ENCODE measurements at regions not wholly inside any gene's neighbourhood (a gene's known extent, or its start where the extent isn't known, plus 50 kb on each side); places are given as distances from the start of the nearest gene placed in this dataset.

DNA sequence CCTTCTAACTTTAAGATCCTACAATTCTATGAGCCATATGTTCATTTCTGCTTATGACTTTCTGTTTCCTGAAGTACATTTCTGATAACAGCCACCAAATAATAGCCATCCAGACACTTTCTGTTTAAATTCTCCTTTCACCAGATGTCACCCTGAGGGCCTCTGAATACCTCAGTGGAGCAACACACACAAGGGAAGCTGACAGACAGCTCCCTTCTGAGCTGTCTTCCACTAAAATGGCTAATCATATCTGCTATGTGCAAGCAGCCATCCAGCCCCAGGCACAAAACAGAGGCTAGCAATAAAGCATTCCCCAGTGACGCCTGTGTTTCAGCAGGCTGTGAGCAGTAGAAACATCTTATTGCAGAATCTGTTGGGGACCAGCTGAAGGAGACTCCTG is 666.6 kb upstream of the UBE2E2 start:
- TF ChIP-seq POLR2A (IDR thresholded peaks at IDR 0.05; ENCODE audit: borderline replicate concordance, extremely low read depth, insufficient read depth, insufficient read length) (no peak), EZH2phosphoT487 (IDR thresholded peaks at IDR 0.05; ENCODE audit: borderline replicate concordance) (no peak), SRF (IDR thresholded peaks at IDR 0.05; ENCODE audit: low read depth) (no peak), CBX3 (IDR thresholded peaks at IDR 0.05; ENCODE audit: low read depth) (no peak), ATF3 (IDR thresholded peaks at IDR 0.05) (no peak), TCF7L2 (IDR thresholded peaks at IDR 0.05; ENCODE audit: borderline replicate concordance, extremely low read depth, insufficient read depth, insufficient read length) (no peak), EZH2 (IDR thresholded peaks at IDR 0.05) (no peak), JUND (IDR thresholded peaks at IDR 0.05) (no peak), EGR1 (IDR thresholded peaks at IDR 0.05; ENCODE audit: low read depth) (no peak), FOSL1 (IDR thresholded peaks at IDR 0.05; ENCODE audit: low read depth) (no peak), SP1 (IDR thresholded peaks at IDR 0.05; ENCODE audit: low read depth) (no peak)
- TF ChIP-seq, protein P1, sequence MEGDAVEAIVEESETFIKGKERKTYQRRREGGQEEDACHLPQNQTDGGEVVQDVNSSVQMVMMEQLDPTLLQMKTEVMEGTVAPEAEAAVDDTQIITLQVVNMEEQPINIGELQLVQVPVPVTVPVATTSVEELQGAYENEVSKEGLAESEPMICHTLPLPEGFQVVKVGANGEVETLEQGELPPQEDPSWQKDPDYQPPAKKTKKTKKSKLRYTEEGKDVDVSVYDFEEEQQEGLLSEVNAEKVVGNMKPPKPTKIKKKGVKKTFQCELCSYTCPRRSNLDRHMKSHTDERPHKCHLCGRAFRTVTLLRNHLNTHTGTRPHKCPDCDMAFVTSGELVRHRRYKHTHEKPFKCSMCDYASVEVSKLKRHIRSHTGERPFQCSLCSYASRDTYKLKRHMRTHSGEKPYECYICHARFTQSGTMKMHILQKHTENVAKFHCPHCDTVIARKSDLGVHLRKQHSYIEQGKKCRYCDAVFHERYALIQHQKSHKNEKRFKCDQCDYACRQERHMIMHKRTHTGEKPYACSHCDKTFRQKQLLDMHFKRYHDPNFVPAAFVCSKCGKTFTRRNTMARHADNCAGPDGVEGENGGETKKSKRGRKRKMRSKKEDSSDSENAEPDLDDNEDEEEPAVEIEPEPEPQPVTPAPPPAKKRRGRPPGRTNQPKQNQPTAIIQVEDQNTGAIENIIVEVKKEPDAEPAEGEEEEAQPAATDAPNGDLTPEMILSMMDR (IDR thresholded peaks at IDR 0.05 in 2 of 3, conservative IDR thresholded peaks at IDR 0.05 in 1 of 3; ENCODE audit: borderline replicate concordance in 1 of 3, insufficient read depth in 1 of 3, low read depth in 2 of 3, low read length in 2 of 3), result no peak
